ENCODE measurements at regions not wholly inside any gene's neighbourhood (a gene's known extent, or its start where the extent isn't known, plus 50 kb on each side); places are given as distances from the start of the nearest gene placed in this dataset.
"Not testable (repeated sequence)": the region's sequence is repeated elsewhere in the genome, so short reads cannot be mapped to it uniquely, and the experiment has no call there.

DNA sequence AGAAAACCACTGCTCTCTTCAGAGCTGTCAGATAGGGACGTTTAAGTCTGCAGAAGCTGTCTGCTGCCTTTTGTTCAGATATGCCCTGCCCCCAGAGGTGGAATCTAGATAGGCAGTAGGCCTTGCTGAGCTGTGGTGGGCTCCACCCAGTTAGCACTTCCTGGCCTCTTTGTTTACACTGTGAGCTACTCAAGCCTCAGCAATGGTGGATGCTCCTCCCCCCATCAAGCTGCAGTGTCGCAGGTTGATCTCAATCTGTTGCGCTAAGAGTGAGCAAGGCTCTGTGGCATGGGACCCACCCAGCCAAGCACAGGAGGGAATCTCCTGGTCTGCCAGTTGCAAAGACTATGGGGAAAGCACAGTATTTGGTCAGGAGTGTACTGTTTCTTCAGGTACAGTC is 59.2 kb upstream of the ZNF641 start:
- not testable (repeated sequence) for DNase-seq

DNA sequence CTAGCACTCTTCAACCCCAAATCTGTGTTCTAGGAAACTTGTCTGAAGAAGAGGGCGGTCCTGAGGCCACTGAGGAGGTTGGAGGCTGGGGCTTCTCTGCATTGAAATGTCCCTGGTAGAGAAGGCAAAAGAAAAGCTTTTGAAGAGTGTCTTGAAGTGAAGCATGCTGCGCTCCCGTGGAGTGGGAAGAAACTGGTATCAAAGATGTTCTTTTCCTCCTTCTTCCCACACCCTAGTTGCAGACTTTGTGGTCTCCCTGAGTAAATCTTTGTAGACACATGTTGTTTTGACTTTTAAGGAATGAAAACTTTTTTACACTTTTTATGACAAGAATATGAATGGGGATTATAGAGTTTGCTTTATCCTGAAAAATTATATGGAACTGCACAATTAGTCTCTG is 59.0 kb upstream of the ANP32D start:
- DNase-seq = no peak

DNA sequence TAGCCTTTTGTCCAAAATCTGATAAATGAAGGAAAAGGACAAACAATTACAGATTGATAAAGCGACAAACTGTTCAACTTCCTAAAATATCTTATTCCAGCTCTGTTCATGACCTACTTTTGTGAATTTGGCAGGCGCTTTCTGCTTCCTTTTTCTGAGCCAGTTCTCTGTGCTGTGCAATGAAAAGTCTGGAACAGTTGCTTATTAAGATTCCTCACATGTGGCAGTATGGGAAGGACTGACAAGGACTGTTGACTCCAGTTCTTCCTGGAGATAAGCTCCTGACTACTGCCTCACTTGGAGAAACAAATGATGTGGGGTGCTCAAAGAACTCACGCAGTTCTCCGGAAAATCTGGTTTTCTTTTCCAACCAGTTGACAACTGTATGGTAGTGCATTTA is 58.3 kb upstream of the ANP32D start:
- no peak for DNase-seq

DNA sequence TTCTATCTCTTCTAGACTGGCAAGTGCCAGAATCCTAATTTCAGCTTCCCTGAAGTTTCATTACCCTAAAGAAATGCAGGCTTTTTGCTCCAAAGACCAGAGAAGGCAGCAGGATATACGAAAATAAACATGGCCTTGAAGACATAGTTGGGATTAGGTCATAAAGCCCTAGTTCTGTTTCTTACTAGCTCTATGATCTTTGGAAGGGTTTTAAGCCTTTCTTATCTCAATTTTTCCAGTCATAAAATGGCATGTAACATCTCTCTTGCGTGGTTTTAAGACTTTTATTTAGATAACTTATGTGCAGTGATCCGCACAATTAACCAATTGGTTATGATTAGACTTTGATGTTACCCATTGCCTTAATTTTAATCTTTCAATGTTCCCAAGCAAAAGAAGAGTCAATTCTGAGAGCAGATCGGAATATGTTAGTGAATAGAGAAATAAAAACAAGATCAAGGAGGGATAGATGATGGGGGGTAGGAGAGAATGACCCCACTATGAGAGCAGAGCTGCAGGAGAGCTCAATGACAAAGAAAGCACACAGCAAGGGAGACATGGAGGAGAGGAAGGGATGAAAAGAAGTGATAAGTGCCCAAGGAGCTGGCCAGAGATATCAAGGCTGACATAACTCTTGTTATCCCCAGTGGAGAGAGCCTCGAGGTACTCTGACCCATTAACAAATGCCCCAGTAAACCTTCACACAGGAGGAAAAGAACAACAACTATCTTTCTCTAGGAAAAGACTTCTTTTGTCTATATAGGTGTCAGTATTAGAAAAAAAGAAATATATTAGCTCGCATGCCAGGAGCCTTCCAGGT is 53.0 kb upstream of the ANP32D start:
- peak; percentile 49 for DNase-seq

DNA sequence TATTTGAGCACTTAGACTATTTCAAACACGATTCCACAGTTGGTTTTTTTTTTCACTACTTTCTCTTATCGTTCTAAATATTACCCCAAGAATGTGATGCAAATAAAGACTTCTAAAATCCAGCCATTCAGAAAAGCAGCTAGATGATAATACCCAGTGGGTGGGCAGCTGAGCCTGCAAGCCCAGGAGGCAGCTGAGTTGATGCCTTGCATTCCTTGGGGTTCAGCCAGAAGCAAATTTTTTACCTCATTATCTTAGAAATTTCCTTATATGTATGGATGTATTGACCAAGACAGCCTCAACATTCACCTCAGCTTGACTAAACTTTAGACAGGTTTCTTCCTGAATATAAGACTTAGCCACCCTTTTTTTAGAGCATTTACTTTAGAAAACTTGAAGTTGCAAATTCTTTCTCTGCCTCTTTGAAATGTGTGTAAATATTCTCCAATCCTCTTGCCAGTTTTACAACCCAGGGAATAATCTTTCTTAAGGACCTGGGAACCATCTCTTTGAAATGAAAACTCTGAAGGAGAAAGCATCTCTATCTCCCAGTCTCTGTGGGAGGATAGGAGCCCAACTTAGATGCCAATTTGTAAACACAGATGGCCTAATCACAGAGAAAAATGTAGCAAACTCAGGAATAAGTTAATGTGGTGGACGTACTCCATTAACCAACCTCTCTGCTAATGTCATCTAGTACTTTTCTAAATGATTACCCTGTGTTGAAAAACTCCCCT is 52.2 kb upstream of the ANP32D start:
- peak; percentile 97 for DNase-seq

DNA sequence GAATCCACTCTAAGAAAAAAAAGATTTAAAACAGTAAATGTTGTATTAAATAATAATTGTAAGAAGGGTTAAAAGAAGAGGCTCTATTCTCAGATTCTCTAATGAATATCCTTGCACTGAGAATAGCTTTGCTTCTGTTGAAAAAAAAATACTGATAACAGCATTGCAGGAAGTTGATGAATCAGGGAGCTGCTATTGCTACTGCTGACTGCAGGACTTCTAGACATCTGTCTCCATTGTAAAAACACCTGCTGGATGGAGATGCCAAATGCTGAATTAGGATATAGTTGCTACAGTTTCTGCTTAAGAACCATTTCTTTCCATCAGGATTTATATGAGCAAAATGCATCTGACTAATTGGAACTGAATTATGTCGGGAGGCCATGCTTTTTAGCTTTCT is 50.3 kb upstream of the ANP32D start:
- peak; percentile 91 for DNase-seq

Data from NCI-H226 (cell line).